Neural cell (in vitro differentiated cells): ENCODE measurements at regions not wholly inside any gene's neighbourhood (a gene's known extent, or its start where the extent isn't known, plus 50 kb on each side); places are given as distances from the start of the nearest gene placed in this dataset.

ENCODE experiments used
- H2AFZ ChIP-seq: fragments of 200-600, 300-800 bp; sonication (generic), shearing (Covaris generic); 2 replicates; pipeline ENCODE4 v1.6.0; 2014; ENCODE audit warnings: low read depth, mild to moderate bottlenecking, antibody characterized with exemption, low read length, moderate library complexity
- H3F3A ChIP-seq: fragments of 200-600 bp; shearing (Covaris generic); 2 replicates; pipeline ENCODE4 v1.6.1; 2016; ENCODE audit warnings: mild to moderate bottlenecking, moderate library complexity, mixed read lengths, antibody characterized with exemption, low read length; ENCODE audit not compliant: insufficient read depth, poor library complexity, severe bottlenecking
- H3K27ac ChIP-seq: fragments of 200-600, 300-800 bp; sonication (generic), shearing (Covaris generic); 2 replicates; pipeline ENCODE4 v1.5.1; 2014; ENCODE audit warnings: mild to moderate bottlenecking, low read length, moderate library complexity
- H3K27me3 ChIP-seq: fragments of 300-800, 200-600 bp; sonication (generic), shearing (Covaris generic); 2 replicates; pipeline ENCODE4 v1.6.0; 2014; ENCODE audit warnings: mild to moderate bottlenecking, low read depth, low read length, moderate library complexity; ENCODE audit not compliant: insufficient read depth
- H3K36me3 ChIP-seq: fragments of 300-800, 200-600 bp; sonication (generic), shearing (Covaris generic); 2 replicates; pipeline ENCODE4 v1.5.1; 2014; ENCODE audit warnings: mild to moderate bottlenecking, antibody characterized with exemption, low read length, moderate library complexity; ENCODE audit not compliant: insufficient read depth
- H3K4me2 ChIP-seq: fragments of 300-800, 200-600 bp; sonication (generic), shearing (Covaris generic); 2 replicates; pipeline ENCODE4 v1.6.0; 2014; ENCODE audit warnings: mild to moderate bottlenecking, low read length
- H3K4me3 ChIP-seq: fragments of 300-800, 200-600 bp; sonication (generic), shearing (Covaris generic); 2 replicates; pipeline ENCODE4 v1.5.1; 2014; ENCODE audit warnings: mild to moderate bottlenecking, low read length, moderate library complexity
- H3K79me2 ChIP-seq: fragments of 200-600 bp; shearing (Covaris generic); replicated peaks from 2 replicates; pipeline ENCODE4 v1.6.0; 2014; ENCODE audit warnings: mild to moderate bottlenecking, low read length, moderate library complexity; ENCODE audit not compliant: insufficient read depth
- H3K9ac ChIP-seq: fragments of 300-800, 200-600 bp; sonication (generic), shearing (Covaris generic); 2 replicates; pipeline ENCODE4 v1.6.1; 2016; ENCODE audit warnings: mild to moderate bottlenecking, low read length, mixed read lengths
- H3K9me2 ChIP-seq: fragments of 200-600 bp; shearing (Covaris generic); 2 replicates; pipeline ENCODE4 v1.6.1; 2016; ENCODE audit warnings: mild to moderate bottlenecking, low read length, mixed read lengths; ENCODE audit not compliant: insufficient read depth
- H3K9me3 ChIP-seq: fragments of 200-600, 300-800 bp; sonication (generic), shearing (Covaris generic); 2 replicates; pipeline ENCODE4 v1.6.1; 2016; ENCODE audit warnings: mild to moderate bottlenecking, mixed run types, low read length, moderate library complexity, mixed read lengths
- H4K20me1 ChIP-seq: fragments of 200-600 bp; shearing (Covaris generic); 2 replicates; pipeline ENCODE4 v1.6.1; 2016; ENCODE audit warnings: mild to moderate bottlenecking, mixed run types; ENCODE audit not compliant: insufficient read depth
- CTCF ChIP-seq: fragments of 450-650 bp; IDR thresholded peaks from 2 replicates; pipeline ENCODE4 v1.5.1; 2014; ENCODE audit warnings: antibody characterized with exemption, mild to moderate bottlenecking, moderate library complexity; ENCODE audit not compliant: poor library complexity, severe bottlenecking
- EZH2 ChIP-seq: fragments of 200-600, 300-800 bp; shearing (Covaris generic), sonication (generic); IDR thresholded peaks from 2 replicates; pipeline ENCODE4 v1.6.1; 2014; ENCODE audit warnings: antibody characterized with exemption, low read length, borderline replicate concordance, mild to moderate bottlenecking; ENCODE audit not compliant: insufficient read depth, poor library complexity, severe bottlenecking
- MXI1 ChIP-seq: fragments of 450-650 bp; conservative IDR thresholded peaks from 2 replicates; pipeline ENCODE4 v1.6.1; 2014; ENCODE audit warnings: antibody characterized with exemption, mild to moderate bottlenecking; ENCODE audit not compliant: poor library complexity, severe bottlenecking
- POLR2AphosphoS5 ChIP-seq: IDR thresholded peaks from 2 replicates; pipeline ENCODE4 v1.6.1; 2012
- RAD21 ChIP-seq: fragments of 450-650 bp; conservative IDR thresholded peaks from 2 replicates; pipeline ENCODE4 v1.6.1; 2014; ENCODE audit warnings: antibody characterized with exemption, mild to moderate bottlenecking, moderate library complexity
- REST ChIP-seq: IDR thresholded peaks from 2 replicates; pipeline ENCODE4 v1.6.1; 2012; ENCODE audit warnings: borderline replicate concordance
- SMC3 ChIP-seq: fragments of 450-650 bp; conservative IDR thresholded peaks from 2 replicates; pipeline ENCODE4 v1.6.1; 2014; ENCODE audit warnings: antibody characterized with exemption, mild to moderate bottlenecking, moderate library complexity; ENCODE audit not compliant: poor library complexity
- TAF1 ChIP-seq: IDR thresholded peaks from 2 replicates; pipeline ENCODE4 v1.6.1; 2012; ENCODE audit warnings: low read depth

- Histone ChIP-seq H3K27ac (no peak overlapping the region), H3F3A (no peaks in the 10 kb centered on the region), H2AFZ (no peak overlapping the region), H3K9me2 (no peaks in the 10 kb centered on the region), H4K20me1 (no peaks in the 10 kb centered on the region), H3K4me3 (no peak overlapping the region), H3K36me3 (no peaks in the 10 kb centered on the region), H3K9me3 (no peaks in the 10 kb centered on the region), H3K9ac (no peak overlapping the region), H3K79me2 (no peaks in the 10 kb centered on the region), H3K4me2 (no peak overlapping the region), H3K27me3 (no peaks in the 10 kb centered on the region)
- TF ChIP-seq MXI1, result no peak
Observed at GRCh38 chr18:24540896-24541295, 80.5 kb downstream of the HRH4 start.

GRCh38 chr18:24543086-24543794 is 82.8 kb downstream of the HRH4 start:
- no peak overlapping the region for H3K9ac ChIP-seq
- TF ChIP-seq POLR2AphosphoS5 (no peak), CTCF (no peak), RAD21 (no peak), TAF1 (no peak), REST (no peak)
- H3F3A ChIP-seq, result no peaks in the 10 kb centered on the region
- no peak overlapping the region for H3K27ac ChIP-seq
- H3K9me2 ChIP-seq, result no peaks in the 10 kb centered on the region
- H3K79me2 ChIP-seq, result no peaks in the 10 kb centered on the region
- no peak overlapping the region for H3K4me3 ChIP-seq
- H3K27me3 ChIP-seq, result no peaks in the 10 kb centered on the region
- H3K4me2 ChIP-seq, result no peak overlapping the region
- H3K9me3 ChIP-seq, result no peaks in the 10 kb centered on the region
- H2AFZ ChIP-seq, result no peak overlapping the region
- H3K36me3 ChIP-seq, result no peaks in the 10 kb centered on the region
- H4K20me1 ChIP-seq, result no peaks in the 10 kb centered on the region

GRCh38 chr18:24543795-24544498 is 83.5 kb downstream of the HRH4 start:
- Histone ChIP-seq H3K79me2 (no peaks in the 10 kb centered on the region), H3K9me3 (no peaks in the 10 kb centered on the region), H4K20me1 (no peaks in the 10 kb centered on the region), H3K9me2 (no peaks in the 10 kb centered on the region), H3K36me3 (no peaks in the 10 kb centered on the region), H3F3A (no peaks in the 10 kb centered on the region), H3K4me2 (no peak overlapping the region), H3K9ac (no peak overlapping the region), H3K27ac (no peak overlapping the region), H3K27me3 (no peaks in the 10 kb centered on the region), H2AFZ (no peak overlapping the region), H3K4me3 (no peak overlapping the region)
- TF ChIP-seq CTCF, result peak; percentile 80
- TF ChIP-seq TAF1, result no peak
- peak; percentile 80 for TF ChIP-seq SMC3
- TF ChIP-seq EZH2, result no peak
- TF ChIP-seq RAD21, result peak; percentile 83
